GM19397 (cell line): ENCODE measurements at regions not wholly inside any gene's neighbourhood (a gene's known extent, or its start where the extent isn't known, plus 50 kb on each side); places are given as distances from the start of the nearest gene placed in this dataset.

Experiments used
- ATAC-seq: cut with Tn5 transposase; IDR thresholded peaks from one replicate; pipeline ENCODE4 v1.9.1; 2021; ENCODE audit warnings: mild to moderate bottlenecking, moderate library complexity; ENCODE audit not compliant: unreplicated experiment

DNA sequence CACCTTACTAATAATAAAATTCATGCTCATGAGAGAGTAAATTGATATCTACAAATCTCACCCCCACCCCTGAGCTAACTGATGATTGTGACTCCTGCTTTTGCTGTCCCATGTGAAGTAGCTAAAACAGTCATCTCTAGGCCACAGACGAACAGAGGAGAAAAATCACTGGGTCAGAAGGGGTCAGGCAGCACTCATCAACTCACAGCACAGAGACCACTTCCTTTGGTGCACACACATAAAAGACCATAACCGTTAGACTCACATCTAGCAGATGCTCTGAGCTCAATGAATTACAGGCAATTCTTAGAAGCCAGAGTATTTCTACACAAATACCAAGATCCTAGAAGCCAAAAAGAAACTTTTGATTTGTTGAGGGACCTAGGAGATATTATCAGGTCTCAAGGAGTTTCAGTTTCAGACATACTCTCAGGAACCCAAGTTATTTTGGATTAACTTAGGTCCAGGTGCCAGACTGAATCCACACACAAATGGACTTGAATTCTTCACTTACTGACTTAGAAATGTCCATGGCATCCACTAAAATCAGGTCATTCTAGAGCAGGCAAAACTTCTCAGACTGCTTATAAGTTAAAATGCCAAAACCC, 65.0 kb upstream of the TES start:
- peak; percentile 71 for ATAC-seq

DNA sequence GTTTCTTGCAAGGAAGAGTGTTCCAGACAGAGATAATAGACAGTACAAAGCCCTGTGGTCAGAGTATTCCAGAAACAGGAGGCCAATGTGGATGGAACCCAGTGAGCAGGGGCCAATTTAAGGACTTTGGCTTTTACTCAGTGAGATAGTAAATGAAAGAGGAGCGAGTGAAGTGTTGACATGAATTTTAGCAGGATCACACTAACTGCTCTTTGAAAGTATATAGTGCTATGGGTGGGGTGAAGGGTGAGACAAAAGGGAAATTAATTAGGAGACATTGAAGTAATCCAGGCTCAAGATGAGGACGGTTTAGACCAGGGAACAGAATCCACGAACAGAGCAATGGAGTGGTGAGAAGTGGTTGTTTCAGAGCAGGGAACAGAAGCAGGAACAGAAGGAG, 62.2 kb upstream of the TES start:
- no peak for ATAC-seq

DNA sequence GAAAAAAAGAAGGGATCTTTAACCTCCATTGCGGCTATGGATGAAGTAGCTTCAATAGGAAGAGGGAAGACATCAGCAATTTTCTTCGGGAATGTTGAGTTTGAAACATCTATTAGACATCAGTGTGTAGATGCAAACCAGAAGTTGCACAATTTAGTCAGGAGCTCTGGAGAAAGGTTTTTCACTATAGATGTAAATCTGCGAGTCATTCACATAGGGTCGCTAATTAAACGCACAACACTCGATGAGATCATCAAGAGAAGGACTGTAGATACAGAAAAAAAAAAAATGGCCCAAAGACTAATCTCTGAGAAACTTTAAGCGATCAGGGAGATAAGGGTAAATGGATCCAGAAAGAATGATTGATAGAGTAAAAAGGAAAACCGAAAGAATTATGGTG, 61.7 kb upstream of the TES start:
- ATAC-seq: no peak

DNA sequence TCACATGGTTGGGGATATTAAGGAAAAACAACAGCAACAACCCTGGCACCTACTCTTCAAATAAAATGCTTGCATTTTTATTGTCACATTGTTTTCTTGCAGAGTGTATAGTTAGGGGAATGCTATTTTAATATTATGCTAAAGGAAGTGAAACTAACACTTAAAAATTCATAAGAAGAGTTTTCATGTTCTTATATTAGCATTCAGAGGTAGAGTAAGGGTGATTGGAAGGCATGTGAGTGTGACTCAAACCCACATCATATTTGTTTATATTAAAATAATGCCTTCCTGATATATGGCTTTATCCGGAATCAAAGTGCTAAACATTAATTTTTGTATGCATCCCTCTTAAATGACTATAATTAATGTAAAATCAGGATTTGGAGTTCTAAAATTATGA, 59.8 kb upstream of the TES start:
- ATAC-seq: peak; percentile 83

DNA sequence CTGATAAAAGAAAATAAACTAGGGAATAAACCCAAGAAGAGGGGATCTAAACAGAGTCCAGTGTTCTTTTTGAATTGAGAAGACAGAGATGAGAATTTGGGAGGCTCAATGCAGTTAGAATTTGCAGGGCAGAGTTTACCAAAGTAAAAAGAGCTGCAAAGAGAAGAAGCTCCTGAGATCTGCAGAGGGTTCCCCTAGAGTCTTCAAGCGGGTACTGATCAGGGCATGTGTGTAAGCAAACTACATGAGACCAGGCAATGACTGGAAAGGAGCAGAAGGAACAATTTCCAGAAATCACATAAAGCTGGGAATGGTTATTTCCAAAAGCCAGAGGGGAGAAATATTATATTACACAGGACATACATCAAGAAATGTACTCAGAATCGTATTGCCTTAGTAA, 58.1 kb upstream of the TES start:
- ATAC-seq: no peak

DNA sequence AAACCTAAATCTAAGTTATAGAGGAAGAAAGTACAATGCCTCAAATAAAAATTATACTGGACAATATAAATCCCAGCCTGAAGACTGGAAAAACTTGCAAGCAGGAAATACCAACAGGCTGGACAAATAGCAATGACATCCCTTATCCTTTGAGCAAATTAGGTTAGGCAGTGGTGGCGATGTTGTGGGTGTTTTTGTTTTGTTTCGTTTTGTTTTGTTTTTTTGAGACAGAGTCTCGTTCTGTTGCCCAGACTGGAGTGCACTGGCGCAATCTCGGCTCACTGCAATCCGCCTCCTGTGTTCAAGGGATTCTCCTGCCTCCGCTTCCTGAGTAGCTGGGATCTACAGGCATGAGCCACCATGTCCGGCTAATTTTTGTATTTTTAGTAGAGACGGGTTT, 57.3 kb upstream of the TES start:
- no peak for ATAC-seq

DNA sequence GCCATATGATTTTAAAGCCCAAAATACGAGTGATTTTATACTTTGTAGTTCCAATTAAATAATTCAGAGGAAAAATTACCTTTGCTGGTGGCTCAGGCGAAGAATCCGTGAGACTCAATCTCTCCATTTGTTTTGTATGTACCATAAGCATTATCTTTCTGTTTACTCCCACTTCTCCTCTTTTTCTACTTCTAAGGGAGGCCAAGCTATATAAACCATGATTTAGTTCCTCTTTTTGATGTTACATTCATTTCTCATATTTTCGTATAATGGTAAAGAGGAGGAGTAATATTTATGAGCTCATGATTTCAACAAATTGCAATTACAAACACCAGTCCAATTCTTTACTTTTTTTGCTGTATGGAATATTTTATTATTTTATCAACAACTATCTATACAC, 50.6 kb upstream of the TES start:
- no peak for ATAC-seq
